ENCODE measurements at regions not wholly inside any gene's neighbourhood (a gene's known extent, or its start where the extent isn't known, plus 50 kb on each side); places are given as distances from the start of the nearest gene placed in this dataset.

- TF ChIP-seq POLR2AphosphoS5 (IDR thresholded peaks at IDR 0.05; ENCODE audit: low read depth, low read length) (no peak), POLR2A (IDR thresholded peaks at IDR 0.05; ENCODE audit: low read depth, low read length) (no peak)
Observed at GRCh38 chrX:39624166-39624565, 473.6 kb downstream of the BCOR start.

All from GM12892 (cell line).